Posterior vena cava (tissue), 2 donors: ENCODE measurements at regions not wholly inside any gene's neighbourhood (a gene's known extent, or its start where the extent isn't known, plus 50 kb on each side); places are given as distances from the start of the nearest gene placed in this dataset.
A peak's percentile ranks its signal among the peaks of the same experiment; 100 is the strongest.
"Not testable (repeated sequence)": the region's sequence is repeated elsewhere in the genome, so short reads cannot be mapped to it uniquely, and the experiment has no call there.

Source experiments
- DNase-seq: peaks from one replicate; pipeline ENCODE4 v3.0.0-alpha.2; 2020; ENCODE audit warnings: low spot score
- intact Hi-C, 2 donors: fragments of 100-400 bp; cut with DNase I; formaldehyde crosslinking; loops; one replicate each; pipeline versions ENCODE4 v1.14.1 to v1.14.2; 2022 to 2023
- donor health status: DM: yes; HTN: yes; CAD: no.
- donor health status: DM: yes; HTN: yes; CAD: no.

GRCh38 chr9:124146031-124146561 is 111.7 kb upstream of the NEK6 start:
- no peak for DNase-seq
- intact Hi-C loops = no loop called here

- DNase-seq = no peak
These were observed 107.8 kb upstream of the NEK6 start for GRCh38 chr9:124149992-124150391.

GRCh38 chr9:124163760-124164255 is 93.9 kb upstream of the NEK6 start:
- DNase-seq = no peak
- intact Hi-C loops = no loop called here

More at GRCh38 chr9:124149992-124150391, 107.8 kb upstream of the NEK6 start:
- intact Hi-C loops = no loop called here

GRCh38 chr9:124164811-124165210 is 92.9 kb upstream of the NEK6 start:
- no peak for DNase-seq

GRCh38 chr9:124174433-124174832 is 83.3 kb upstream of the NEK6 start:
- intact Hi-C loops = no loop called here
- no peak for DNase-seq

More at GRCh38 chr9:124164811-124165210, 92.9 kb upstream of the NEK6 start:
- intact Hi-C loops = no loop called here

- DNase-seq, intact Hi-C loops: not testable (repeated sequence)
These were observed 80.2 kb upstream of the NEK6 start for GRCh38 chr9:124177522-124177921.

GRCh38 chr9:124179196-124180071 is 78.3 kb upstream of the NEK6 start:
- peak; percentile 31 for DNase-seq
- intact Hi-C loops = loop anchor here in 1 of 2 donors (1.0 kb wide), 1 partner anchor 43 kb away; no protein-coding TSS in a partner anchor

GRCh38 chr9:124180557-124180956 is 77.2 kb upstream of the NEK6 start:
- intact Hi-C loops = loop anchor here in 1 of 2 donors (1.0 kb wide), 1 partner anchor 42 kb away; no protein-coding TSS in a partner anchor
- peak; percentile 84 for DNase-seq

- no peak for DNase-seq
- intact Hi-C loops = no loop called here
These were observed 75.0 kb upstream of the NEK6 start for GRCh38 chr9:124182741-124183140.

- intact Hi-C loops = no loop called here
- no peak for DNase-seq
These were observed 74.0 kb upstream of the NEK6 start for GRCh38 chr9:124183772-124184171.

- intact Hi-C loops = no loop called here
- DNase-seq = peak; percentile 28
These were observed 72.3 kb upstream of the NEK6 start for GRCh38 chr9:124185413-124185812.

- peak; percentile 25 for DNase-seq
These were observed 70.4 kb upstream of the NEK6 start for GRCh38 chr9:124187311-124187710.

GRCh38 chr9:124188331-124189110 is 69.2 kb upstream of the NEK6 start:
- intact Hi-C loops = no loop called here
- peak; percentile 19 for DNase-seq

More at GRCh38 chr9:124187311-124187710, 70.4 kb upstream of the NEK6 start:
- intact Hi-C loops = no loop called here

GRCh38 chr9:124190761-124191160 is 67.0 kb upstream of the NEK6 start:
- peak; percentile 19 for DNase-seq
- intact Hi-C loops = no loop called here

- intact Hi-C loops = no loop called here
- DNase-seq = peak; percentile 36
These were observed 65.9 kb upstream of the NEK6 start for GRCh38 chr9:124191691-124192395.

- DNase-seq = no peak
- intact Hi-C loops = no loop called here
These were observed 61.0 kb upstream of the NEK6 start for GRCh38 chr9:124196814-124197176.

GRCh38 chr9:124197177-124198095 is 60.3 kb upstream of the NEK6 start:
- peak; percentile 81 for DNase-seq
- intact Hi-C loops = no loop called here

GRCh38 chr9:124198331-124198730 is 59.4 kb upstream of the NEK6 start:
- peak; percentile 14 for DNase-seq
- intact Hi-C loops = no loop called here
